A549 (cell line): ENCODE measurements at regions not wholly inside any gene's neighbourhood (a gene's known extent, or its start where the extent isn't known, plus 50 kb on each side); places are given as distances from the start of the nearest gene placed in this dataset.

Experiments
- ATAC-seq, 2 experiments: fragments of 200-7000 bp in 1 of 2; fragments of >200 bp in 1 of 2; cut with Nextera tagmentation in 1 of 2; cut with Tn5 transposase in 1 of 2; 3 replicates each; pipeline versions ENCODE4 v1.8.0 to v1.9.1; 2018 to 2020; ENCODE audit warnings: mild to moderate bottlenecking in 1 of 2, moderate library complexity in 1 of 2
- CTCF ChIA-PET: fragments of 300-600 bp; sonication (Branson Sonifier 250); formaldehyde crosslinking; extraction: SDS; loops from one replicate; lab custom pipeline; 2021; ENCODE audit warnings: antibody characterized with exemption, inconsistent platforms; lab: Yijun Ruan, JAX
- POLR2A ChIA-PET: fragments of 350-600 bp; formaldehyde crosslinking; extraction: SDS; loops from one replicate; lab custom pipeline; 2021; ENCODE audit warnings: antibody characterized with exemption, inconsistent platforms; lab: Yijun Ruan, JAX
- DNase-seq, 2 experiments: peaks; one replicate each; pipeline versions ENCODE4 v3.0.0 to v3.0.0-alpha.2; 2011 to 2016; ENCODE audit warnings: low read depth in 1 of 2, low spot score in 1 of 2
- FAIRE-seq: peaks from 2 replicates; lab custom pipeline; 2011; peaks lifted over from hg19 to GRCh38; lab: Jason Lieb, UNC
- H3K27ac ChIP-seq, 2 experiments: fragments of >200 bp; sonication (Bioruptor Twin); formaldehyde crosslinking; 3 replicates each; pipeline ENCODE4 v1.5.1; 2016 to 2017
- H3K4me1 ChIP-seq: fragments of >200 bp; sonication (Bioruptor Twin); formaldehyde crosslinking; 3 replicates; pipeline ENCODE4 v1.6.1; 2016
- H3K4me2 ChIP-seq: fragments of >200 bp; sonication (Bioruptor Twin); formaldehyde crosslinking; 3 replicates; pipeline ENCODE4 v1.6.1; 2016
- H3K4me3 ChIP-seq: fragments of >200 bp; sonication (Bioruptor Twin); formaldehyde crosslinking; 3 replicates; pipeline ENCODE4 v1.5.1; 2016
- H3K9me3 ChIP-seq: fragments of >200 bp; sonication (Bioruptor Twin); formaldehyde crosslinking; 3 replicates; pipeline ENCODE4 v1.6.1; 2016
- BHLHE40 ChIP-seq: IDR thresholded peaks from 2 replicates; pipeline ENCODE4 v1.6.1; 2012; ENCODE audit warnings: low read depth, low read length, inconsistent platforms
- CBX8 ChIP-seq: fragments of 200-600 bp; sonication (generic); IDR thresholded peaks from 2 replicates; pipeline ENCODE4 v1.6.1; 2016
- CEBPB ChIP-seq, 2 experiments: fragments of >200 bp in 1 of 2; sonication (Bioruptor Twin) in 1 of 2; formaldehyde crosslinking in 1 of 2; IDR thresholded peaks; 2 replicates each; pipeline ENCODE4 v1.6.1; 2012 to 2016
- CHD2 ChIP-seq: fragments of 150-350 bp; IDR thresholded peaks from 2 replicates; pipeline ENCODE4 v1.6.1; 2014; ENCODE audit warnings: low read length; ENCODE audit not compliant: partially characterized antibody
- E2F6 ChIP-seq: IDR thresholded peaks from 2 replicates; pipeline ENCODE4 v1.6.1; 2012; ENCODE audit warnings: low read depth, borderline replicate concordance
- EHF ChIP-seq: fragments of 250-450 bp; sonication (Bioruptor Pico); IDR thresholded peaks from 2 replicates; pipeline ENCODE4 v1.5.0; 2020; ENCODE audit warnings: mild to moderate bottlenecking
- GATA3 ChIP-seq: IDR thresholded peaks from 2 replicates; pipeline ENCODE4 v1.6.1; 2012; ENCODE audit warnings: borderline replicate concordance
- HES2 ChIP-seq: fragments of >200 bp; sonication (Bioruptor Twin); formaldehyde crosslinking; IDR thresholded peaks from 2 replicates; pipeline ENCODE4 v1.6.1; 2016
- HEYL ChIP-seq: fragments of 250-450 bp; sonication (Bioruptor Pico); IDR thresholded peaks from 2 replicates; pipeline ENCODE4 v1.8.0; 2021; ENCODE audit warnings: mild to moderate bottlenecking, moderate library complexity
- HOXB5 ChIP-seq: fragments of 250-450 bp; sonication (Bioruptor Pico); IDR thresholded peaks from 2 replicates; pipeline ENCODE4 v1.5.0; 2020; ENCODE audit warnings: mild to moderate bottlenecking, moderate library complexity
- KDM5A ChIP-seq: fragments of 200-600 bp; sonication (generic); IDR thresholded peaks from 2 replicates; pipeline ENCODE4 v1.6.1; 2016; ENCODE audit warnings: antibody characterized with exemption, mild to moderate bottlenecking
- MAFK ChIP-seq: fragments of 450-650 bp; IDR thresholded peaks from 2 replicates; pipeline ENCODE4 v1.6.1; 2014; ENCODE audit not compliant: partially characterized antibody
- MAZ ChIP-seq: fragments of 150-350 bp; IDR thresholded peaks from 2 replicates; pipeline ENCODE4 v1.6.1; 2014; ENCODE audit warnings: antibody characterized with exemption, low read depth, low read length, borderline replicate concordance
- NFE2L2 ChIP-seq: fragments of 150-350 bp; conservative IDR thresholded peaks from 2 replicates; pipeline ENCODE4 v1.6.1; 2014; ENCODE audit warnings: low read length
- NR3C1 ChIP-seq: fragments of >200 bp; sonication (Bioruptor Twin); formaldehyde crosslinking; IDR thresholded peaks from 3 replicates; pipeline ENCODE4 v1.6.1; 2017
- POLR2A ChIP-seq: IDR thresholded peaks from 2 replicates; pipeline ENCODE4 v1.6.1; 2012; ENCODE audit warnings: mild to moderate bottlenecking, low read length
- RAD21 ChIP-seq, 2 experiments: fragments of >200 bp in 1 of 2; sonication (Bioruptor Twin) in 1 of 2; formaldehyde crosslinking in 1 of 2; IDR thresholded peaks in 1 of 2; conservative IDR thresholded peaks in 1 of 2; 2 replicates in 1 of 2; 3 replicates in 1 of 2; pipeline ENCODE4 v1.6.1; 2012 to 2018; ENCODE audit warnings: inconsistent platforms in 1 of 2
- RARB ChIP-seq: fragments of 250-450 bp; sonication (Bioruptor Pico); IDR thresholded peaks from 2 replicates; pipeline ENCODE4 v1.8.0; 2021; ENCODE audit warnings: mild to moderate bottlenecking, moderate library complexity
- RCOR1 ChIP-seq: fragments of 150-350 bp; IDR thresholded peaks from 2 replicates; pipeline ENCODE4 v1.6.1; 2014; ENCODE audit warnings: antibody characterized with exemption, low read length, low read depth
- REST ChIP-seq: fragments of 200-600 bp; sonication (generic); IDR thresholded peaks from 2 replicates; pipeline ENCODE4 v1.6.1; 2016; ENCODE audit warnings: antibody characterized with exemption, mild to moderate bottlenecking, moderate library complexity
- SREBF2 ChIP-seq: fragments of 450-650 bp; IDR thresholded peaks from 2 replicates; pipeline ENCODE4 v1.6.1; 2014; ENCODE audit warnings: mild to moderate bottlenecking, moderate library complexity
- TP53 ChIP-seq: fragments of 250-450 bp; sonication (Bioruptor Pico); IDR thresholded peaks from 2 replicates; pipeline ENCODE4 v1.5.0; 2021; ENCODE audit warnings: mild to moderate bottlenecking, moderate library complexity
- ZC3H11A ChIP-seq: fragments of 450-650 bp; IDR thresholded peaks from 2 replicates; pipeline ENCODE4 v1.6.1; 2014; ENCODE audit warnings: antibody characterized with exemption, mild to moderate bottlenecking
- ZNF302 ChIP-seq: fragments of 250-450 bp; sonication (Bioruptor Pico); IDR thresholded peaks from 2 replicates; pipeline ENCODE4 v1.9.0; 2021; ENCODE audit warnings: inconsistent platforms, mild to moderate bottlenecking, moderate library complexity
- WGBS: methylation state at CpG from one replicate; pipeline ENCODE4 v1.1.6; 2017; ENCODE audit errors: missing lambda C conversion rate; 5-methylcytosine and 5-hydroxymethylcytosine counted together
- TF ChIP-seq, protein P1 (sequence below): fragments of >200 bp; sonication (Bioruptor Twin); formaldehyde crosslinking; IDR thresholded peaks from 3 replicates; pipeline ENCODE4 v1.6.1; 2016

- Histone ChIP-seq H3K9me3 (no peaks in the 10 kb centered on the region), H3K4me3 (no peak overlapping the region), H3K4me1 (no peaks in the 10 kb centered on the region), H3K27ac (no peak overlapping the region), H3K4me2 (no peak overlapping the region)
- POLR2A ChIA-PET: no interaction called here
- CTCF ChIA-PET: no interaction called here
- no peak for FAIRE-seq
- no peak for ATAC-seq
- DNase-seq: no peak
- 30% methylated on average over 2 of the region's 2 CpGs for WGBS
- no peak for TF ChIP-seq RAD21 (conservative IDR thresholded peaks at IDR 0.05 in 1 of 2, IDR thresholded peaks at IDR 0.05 in 1 of 2)
- no peak for TF ChIP-seq REST
- TF ChIP-seq CBX8: no peak
- no peak for TF ChIP-seq KDM5A
- TF ChIP-seq E2F6: no peak
- no peak for TF ChIP-seq BHLHE40
Observed at GRCh38 chr7:49287653-49288052, 363.3 kb downstream of the CDC14C start.

DNA sequence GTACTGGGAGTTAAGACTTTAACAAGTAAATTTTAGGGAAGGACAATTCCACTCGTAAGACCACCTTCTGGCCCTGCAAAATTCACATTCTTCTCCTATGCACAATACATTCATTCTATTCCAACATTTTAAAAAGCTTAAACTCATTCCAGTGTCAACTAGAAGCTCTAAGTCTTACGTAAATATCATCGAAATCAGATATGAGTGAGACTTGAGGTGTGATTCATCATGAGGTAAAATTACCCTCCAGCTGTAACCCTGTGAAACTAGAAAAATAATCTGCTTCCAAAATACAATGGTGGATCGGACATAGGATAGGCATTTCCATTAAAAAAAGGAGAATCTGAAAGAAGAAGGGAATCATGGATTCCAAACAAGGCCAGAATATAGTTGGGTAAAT, 370.3 kb downstream of the CDC14C start:
- no peak for ATAC-seq
- Histone ChIP-seq H3K4me3 (no peak overlapping the region), H3K27ac (no peak overlapping the region), H3K4me2 (no peak overlapping the region)
- no peak for DNase-seq
- CTCF ChIA-PET: no interaction called here
- TF ChIP-seq NFE2L2 (no peak), RARB (CRISPR knock-in tag) (no peak), CEBPB (IDR thresholded peaks at IDR 0.05) (no peak), SREBF2 (no peak)
- TF ChIP-seq, protein P1, sequence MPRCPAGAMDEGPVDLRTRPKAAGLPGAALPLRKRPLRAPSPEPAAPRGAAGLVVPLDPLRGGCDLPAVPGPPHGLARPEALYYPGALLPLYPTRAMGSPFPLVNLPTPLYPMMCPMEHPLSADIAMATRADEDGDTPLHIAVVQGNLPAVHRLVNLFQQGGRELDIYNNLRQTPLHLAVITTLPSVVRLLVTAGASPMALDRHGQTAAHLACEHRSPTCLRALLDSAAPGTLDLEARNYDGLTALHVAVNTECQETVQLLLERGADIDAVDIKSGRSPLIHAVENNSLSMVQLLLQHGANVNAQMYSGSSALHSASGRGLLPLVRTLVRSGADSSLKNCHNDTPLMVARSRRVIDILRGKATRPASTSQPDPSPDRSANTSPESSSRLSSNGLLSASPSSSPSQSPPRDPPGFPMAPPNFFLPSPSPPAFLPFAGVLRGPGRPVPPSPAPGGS: no peak
- TF ChIP-seq, all 56 proteins: peak for 0
- POLR2A ChIA-PET: no interaction called here
- no peak for FAIRE-seq
- H3K4me1 ChIP-seq: no peaks in the 10 kb centered on the region
- 12% methylated on average over 4 of the region's 4 CpGs for WGBS
- H3K9me3 ChIP-seq: no peaks in the 10 kb centered on the region

GRCh38 chr7:49295146-49295545, 370.8 kb downstream of the CDC14C start:
- POLR2A ChIA-PET: no interaction called here
- WGBS: 6% methylated on average over 1 of the region's 1 CpG

More at GRCh38 chr7:49295146-49295545, 370.8 kb downstream of the CDC14C start:
- ATAC-seq (no peak), FAIRE-seq (no peak), DNase-seq (no peak)
- Histone ChIP-seq H3K9me3 (no peaks in the 10 kb centered on the region), H3K4me2 (no peak overlapping the region), H3K4me3 (no peak overlapping the region), H3K27ac (no peak overlapping the region), H3K4me1 (no peaks in the 10 kb centered on the region)
- CTCF ChIA-PET: no interaction called here
- TF ChIP-seq CEBPB (IDR thresholded peaks at IDR 0.05) (no peak), HES2 (no peak), NR3C1 (no peak), GATA3 (no peak), TP53 (no peak), HEYL (CRISPR knock-in tag) (no peak), RCOR1 (no peak), HOXB5 (CRISPR knock-in tag) (no peak), MAZ (no peak), BHLHE40 (no peak), ZNF302 (CRISPR knock-in tag) (no peak), CHD2 (no peak), REST (no peak), MAFK (no peak), POLR2A (no peak), EHF (CRISPR knock-in tag) (no peak), ZC3H11A (no peak)
